ENCODE measurements at regions not wholly inside any gene's neighbourhood (a gene's known extent, or its start where the extent isn't known, plus 50 kb on each side); places are given as distances from the start of the nearest gene placed in this dataset.
"Not testable (repeated sequence)": the region's sequence is repeated elsewhere in the genome, so short reads cannot be mapped to it uniquely, and the experiment has no call there.

- in situ Hi-C loops (cut with HindIII; ENCODE audit: low sequenced_read_pairs), result no loop called here
Measured at GRCh38 chr15:31503758-31504461, 177.3 kb downstream of the KLF13 start.

GRCh38 chr15:31504462-31504839 lies 177.8 kb downstream of the KLF13 start:
- in situ Hi-C loops (cut with HindIII; ENCODE audit: low sequenced_read_pairs), result no loop called here

GRCh38 chr15:31507573-31507972 lies 180.9 kb downstream of the KLF13 start:
- in situ Hi-C loops (cut with HindIII; ENCODE audit: low sequenced_read_pairs), result not testable (repeated sequence)

- in situ Hi-C loops (cut with HindIII; ENCODE audit: low sequenced_read_pairs), result no loop called here
Measured at GRCh38 chr15:31508656-31509055, 182.0 kb downstream of the KLF13 start.

GRCh38 chr15:31510057-31510456 lies 183.4 kb downstream of the KLF13 start:
- in situ Hi-C loops (cut with HindIII; ENCODE audit: low sequenced_read_pairs), result no loop called here

- in situ Hi-C loops (cut with HindIII; ENCODE audit: low sequenced_read_pairs), result no loop called here
Measured at GRCh38 chr15:31511707-31512310, 185.2 kb downstream of the KLF13 start.

- in situ Hi-C loops (cut with HindIII; ENCODE audit: low sequenced_read_pairs), result no loop called here
Measured at GRCh38 chr15:31513178-31513577, 186.5 kb downstream of the KLF13 start.

- in situ Hi-C loops (cut with HindIII; ENCODE audit: low sequenced_read_pairs), result no loop called here
Measured at GRCh38 chr15:31516440-31516839, 189.8 kb downstream of the KLF13 start.

GRCh38 chr15:31516874-31517273 lies 190.2 kb downstream of the KLF13 start:
- in situ Hi-C loops (cut with HindIII; ENCODE audit: low sequenced_read_pairs), result no loop called here

GRCh38 chr15:31517711-31518110 lies 191.1 kb downstream of the KLF13 start:
- in situ Hi-C loops (cut with HindIII; ENCODE audit: low sequenced_read_pairs), result no loop called here

- in situ Hi-C loops (cut with HindIII; ENCODE audit: low sequenced_read_pairs), result no loop called here
Measured at GRCh38 chr15:31522028-31522427, 195.4 kb downstream of the KLF13 start.

GRCh38 chr15:31523027-31523654 lies 196.5 kb downstream of the KLF13 start:
- in situ Hi-C loops (cut with HindIII; ENCODE audit: low sequenced_read_pairs), result no loop called here

GRCh38 chr15:31523655-31524049 lies 197.0 kb downstream of the KLF13 start:
- in situ Hi-C loops (cut with HindIII; ENCODE audit: low sequenced_read_pairs), result no loop called here

GRCh38 chr15:31525185-31525695 lies 198.6 kb downstream of the KLF13 start:
- in situ Hi-C loops (cut with HindIII; ENCODE audit: low sequenced_read_pairs), result no loop called here

- in situ Hi-C loops (cut with HindIII; ENCODE audit: low sequenced_read_pairs), result no loop called here
Measured at GRCh38 chr15:31525988-31526665, 199.5 kb downstream of the KLF13 start.

GRCh38 chr15:31526916-31527690 lies 200.5 kb downstream of the KLF13 start:
- in situ Hi-C loops (cut with HindIII; ENCODE audit: low sequenced_read_pairs), result no loop called here

- in situ Hi-C loops (cut with HindIII; ENCODE audit: low sequenced_read_pairs), result no loop called here
Measured at GRCh38 chr15:31528846-31529245, 202.2 kb downstream of the KLF13 start.

GRCh38 chr15:31537770-31538592 lies 211.3 kb downstream of the KLF13 start:
- in situ Hi-C loops (cut with HindIII; ENCODE audit: low sequenced_read_pairs), result no loop called here

GRCh38 chr15:31540633-31541032 lies 214.0 kb downstream of the KLF13 start:
- in situ Hi-C loops (cut with HindIII; ENCODE audit: low sequenced_read_pairs), result no loop called here

- in situ Hi-C loops (cut with HindIII; ENCODE audit: low sequenced_read_pairs), result no loop called here
Measured at GRCh38 chr15:31544361-31544760, 217.7 kb downstream of the KLF13 start.
